ENCODE measurements at regions not wholly inside any gene's neighbourhood (a gene's known extent, or its start where the extent isn't known, plus 50 kb on each side); places are given as distances from the start of the nearest gene placed in this dataset.

DNA sequence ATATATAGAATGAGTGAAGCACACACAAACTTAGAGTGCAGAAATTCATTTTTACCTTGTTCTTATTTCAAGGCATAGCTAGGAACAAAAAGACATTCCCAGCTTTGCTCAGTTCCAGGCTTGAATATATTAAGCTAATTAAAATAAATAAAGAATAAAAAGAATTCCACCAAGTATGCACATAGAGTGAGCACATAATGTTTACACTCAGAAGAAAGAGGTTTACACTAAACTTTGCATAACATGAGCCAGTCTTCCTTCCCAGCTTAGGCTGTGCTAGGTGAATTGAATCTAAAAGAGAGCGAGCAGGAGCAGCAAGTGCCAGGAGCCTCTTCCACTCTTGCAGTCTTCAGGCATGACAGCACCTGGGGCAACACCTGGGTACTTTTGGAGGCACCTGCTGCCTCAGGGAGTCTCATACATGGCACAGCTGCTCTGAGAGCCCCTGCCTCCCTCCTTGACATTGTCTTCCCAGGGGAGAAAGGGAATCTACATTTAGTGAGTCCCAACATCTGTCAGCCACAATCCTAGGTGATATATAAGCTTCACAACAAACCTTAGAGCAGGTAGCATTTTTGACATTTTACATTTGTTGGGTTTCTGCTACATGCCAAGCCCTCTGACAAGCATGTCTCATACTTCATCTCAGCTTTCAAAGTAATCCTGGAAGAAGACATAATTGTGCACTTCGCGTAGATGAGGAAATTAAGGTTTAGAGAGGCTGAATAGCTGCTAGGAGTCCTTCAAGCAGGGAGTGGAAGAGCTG lies 732.7 kb upstream of the TENM4 start (continued):
- TF ChIP-seq, protein P1, sequence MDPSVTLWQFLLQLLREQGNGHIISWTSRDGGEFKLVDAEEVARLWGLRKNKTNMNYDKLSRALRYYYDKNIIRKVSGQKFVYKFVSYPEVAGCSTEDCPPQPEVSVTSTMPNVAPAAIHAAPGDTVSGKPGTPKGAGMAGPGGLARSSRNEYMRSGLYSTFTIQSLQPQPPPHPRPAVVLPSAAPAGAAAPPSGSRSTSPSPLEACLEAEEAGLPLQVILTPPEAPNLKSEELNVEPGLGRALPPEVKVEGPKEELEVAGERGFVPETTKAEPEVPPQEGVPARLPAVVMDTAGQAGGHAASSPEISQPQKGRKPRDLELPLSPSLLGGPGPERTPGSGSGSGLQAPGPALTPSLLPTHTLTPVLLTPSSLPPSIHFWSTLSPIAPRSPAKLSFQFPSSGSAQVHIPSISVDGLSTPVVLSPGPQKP (IDR thresholded peaks at IDR 0.05; ENCODE audit: low read depth, low read length), result no peak
- TF ChIP-seq TP53 (CRISPR knock-in tag; IDR thresholded peaks at IDR 0.05), result no peak
- no peak for TF ChIP-seq BHLHE40 (IDR thresholded peaks at IDR 0.05; ENCODE audit: low read depth, low read length)
- TF ChIP-seq NR3C1 (IDR thresholded peaks at IDR 0.05), result no peak
- no peak for TF ChIP-seq CHD2 (IDR thresholded peaks at IDR 0.05; ENCODE audit: low read length, partially characterized antibody)
- no peak for TF ChIP-seq JUNB (IDR thresholded peaks at IDR 0.05)
- TF ChIP-seq, protein P2, sequence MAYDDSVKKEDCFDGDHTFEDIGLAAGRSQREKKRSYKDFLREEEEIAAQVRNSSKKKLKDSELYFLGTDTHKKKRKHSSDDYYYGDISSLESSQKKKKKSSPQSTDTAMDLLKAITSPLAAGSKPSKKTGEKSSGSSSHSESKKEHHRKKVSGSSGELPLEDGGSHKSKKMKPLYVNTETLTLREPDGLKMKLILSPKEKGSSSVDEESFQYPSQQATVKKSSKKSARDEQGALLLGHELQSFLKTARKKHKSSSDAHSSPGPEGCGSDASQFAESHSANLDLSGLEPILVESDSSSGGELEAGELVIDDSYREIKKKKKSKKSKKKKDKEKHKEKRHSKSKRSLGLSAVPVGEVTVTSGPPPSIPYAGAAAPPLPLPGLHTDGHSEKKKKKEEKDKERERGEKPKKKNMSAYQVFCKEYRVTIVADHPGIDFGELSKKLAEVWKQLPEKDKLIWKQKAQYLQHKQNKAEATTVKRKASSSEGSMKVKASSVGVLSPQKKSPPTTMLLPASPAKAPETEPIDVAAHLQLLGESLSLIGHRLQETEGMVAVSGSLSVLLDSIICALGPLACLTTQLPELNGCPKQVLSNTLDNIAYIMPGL (CRISPR knock-in tag; IDR thresholded peaks at IDR 0.05; ENCODE audit: borderline replicate concordance), result no peak
- TF ChIP-seq HOXB13 (CRISPR knock-in tag; IDR thresholded peaks at IDR 0.05; ENCODE audit: low read depth), result no peak
- no peak for TF ChIP-seq RARB (CRISPR knock-in tag; IDR thresholded peaks at IDR 0.05)
- TF ChIP-seq, protein P3, sequence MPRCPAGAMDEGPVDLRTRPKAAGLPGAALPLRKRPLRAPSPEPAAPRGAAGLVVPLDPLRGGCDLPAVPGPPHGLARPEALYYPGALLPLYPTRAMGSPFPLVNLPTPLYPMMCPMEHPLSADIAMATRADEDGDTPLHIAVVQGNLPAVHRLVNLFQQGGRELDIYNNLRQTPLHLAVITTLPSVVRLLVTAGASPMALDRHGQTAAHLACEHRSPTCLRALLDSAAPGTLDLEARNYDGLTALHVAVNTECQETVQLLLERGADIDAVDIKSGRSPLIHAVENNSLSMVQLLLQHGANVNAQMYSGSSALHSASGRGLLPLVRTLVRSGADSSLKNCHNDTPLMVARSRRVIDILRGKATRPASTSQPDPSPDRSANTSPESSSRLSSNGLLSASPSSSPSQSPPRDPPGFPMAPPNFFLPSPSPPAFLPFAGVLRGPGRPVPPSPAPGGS (IDR thresholded peaks at IDR 0.05), result no peak
- TF ChIP-seq, protein P4, sequence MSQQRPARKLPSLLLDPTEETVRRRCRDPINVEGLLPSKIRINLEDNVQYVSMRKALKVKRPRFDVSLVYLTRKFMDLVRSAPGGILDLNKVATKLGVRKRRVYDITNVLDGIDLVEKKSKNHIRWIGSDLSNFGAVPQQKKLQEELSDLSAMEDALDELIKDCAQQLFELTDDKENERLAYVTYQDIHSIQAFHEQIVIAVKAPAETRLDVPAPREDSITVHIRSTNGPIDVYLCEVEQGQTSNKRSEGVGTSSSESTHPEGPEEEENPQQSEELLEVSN (IDR thresholded peaks at IDR 0.05; ENCODE audit: borderline replicate concordance, low read depth), result no peak
- no peak for TF ChIP-seq ZNF302 (CRISPR knock-in tag; IDR thresholded peaks at IDR 0.05)
- no peak for TF ChIP-seq ZSCAN20 (CRISPR knock-in tag; IDR thresholded peaks at IDR 0.05)
- no peak for TF ChIP-seq TFCP2L1 (CRISPR knock-in tag; IDR thresholded peaks at IDR 0.05)

DNA sequence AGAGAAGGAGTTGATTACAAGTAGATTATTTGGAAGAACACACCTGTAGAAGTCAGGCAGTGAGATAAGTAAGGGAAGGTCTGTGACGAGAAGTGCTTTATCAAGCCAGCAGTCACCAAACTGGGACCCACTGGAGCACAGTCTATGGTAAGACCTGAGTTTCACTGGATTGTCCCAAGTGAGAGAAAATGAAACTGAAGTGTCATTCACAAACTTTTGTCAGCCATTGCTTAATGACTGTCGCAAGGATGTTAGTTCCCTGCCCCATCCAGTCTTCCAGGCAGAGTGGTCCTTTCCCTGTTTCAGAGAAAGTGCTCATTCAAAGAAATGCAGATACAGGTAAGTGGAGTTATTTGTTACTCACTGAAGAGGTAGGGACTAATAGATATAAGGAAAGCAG lies 728.0 kb upstream of the TENM4 start:
- no peak for ATAC-seq
- WGBS (ENCODE audit: missing lambda C conversion rate), result 11% methylated on average over 2 of the region's 2 CpGs
- Histone ChIP-seq H3K9me3 (no peaks in the 10 kb centered on the region), H3K4me2 (no peak overlapping the region), H3K4me3 (no peak overlapping the region), H3K4me1 (no peaks in the 10 kb centered on the region), H3K27ac (no peak overlapping the region)
- no peak for DNase-seq (ENCODE audit: low read depth in 1 of 2, low spot score in 1 of 2)
- FAIRE-seq, result no peak
- CTCF ChIA-PET, result no interaction called here
- POLR2A ChIA-PET, result no interaction called here
- TF ChIP-seq CHD2 (IDR thresholded peaks at IDR 0.05; ENCODE audit: low read length, partially characterized antibody) (no peak), KDM5A (IDR thresholded peaks at IDR 0.05) (no peak), CEBPB (IDR thresholded peaks at IDR 0.05) (no peak), BHLHE40 (IDR thresholded peaks at IDR 0.05; ENCODE audit: low read depth, low read length) (no peak), FOSL2 (IDR thresholded peaks at IDR 0.05) (no peak), FOSL2 (CRISPR knock-in tag; IDR thresholded peaks at IDR 0.05) (no peak), ZC3H11A (IDR thresholded peaks at IDR 0.05) (no peak), MAFK (IDR thresholded peaks at IDR 0.05; ENCODE audit: partially characterized antibody) (no peak), RCOR1 (IDR thresholded peaks at IDR 0.05; ENCODE audit: low read depth, low read length) (no peak), JUNB (IDR thresholded peaks at IDR 0.05) (no peak), FOXS1 (CRISPR knock-in tag; IDR thresholded peaks at IDR 0.05) (no peak), EP300 (IDR thresholded peaks at IDR 0.05) (no peak), ZSCAN20 (CRISPR knock-in tag; IDR thresholded peaks at IDR 0.05) (no peak), MAZ (IDR thresholded peaks at IDR 0.05; ENCODE audit: borderline replicate concordance, low read depth, low read length) (no peak)
- TF ChIP-seq, protein P5, sequence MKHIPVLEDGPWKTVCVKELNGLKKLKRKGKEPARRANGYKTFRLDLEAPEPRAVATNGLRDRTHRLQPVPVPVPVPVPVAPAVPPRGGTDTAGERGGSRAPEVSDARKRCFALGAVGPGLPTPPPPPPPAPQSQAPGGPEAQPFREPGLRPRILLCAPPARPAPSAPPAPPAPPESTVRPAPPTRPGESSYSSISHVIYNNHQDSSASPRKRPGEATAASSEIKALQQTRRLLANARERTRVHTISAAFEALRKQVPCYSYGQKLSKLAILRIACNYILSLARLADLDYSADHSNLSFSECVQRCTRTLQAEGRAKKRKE (CRISPR knock-in tag; IDR thresholded peaks at IDR 0.05; ENCODE audit: low read depth), result no peak
- TF ChIP-seq, protein P3 (IDR thresholded peaks at IDR 0.05), result no peak
- TF ChIP-seq, protein P6, sequence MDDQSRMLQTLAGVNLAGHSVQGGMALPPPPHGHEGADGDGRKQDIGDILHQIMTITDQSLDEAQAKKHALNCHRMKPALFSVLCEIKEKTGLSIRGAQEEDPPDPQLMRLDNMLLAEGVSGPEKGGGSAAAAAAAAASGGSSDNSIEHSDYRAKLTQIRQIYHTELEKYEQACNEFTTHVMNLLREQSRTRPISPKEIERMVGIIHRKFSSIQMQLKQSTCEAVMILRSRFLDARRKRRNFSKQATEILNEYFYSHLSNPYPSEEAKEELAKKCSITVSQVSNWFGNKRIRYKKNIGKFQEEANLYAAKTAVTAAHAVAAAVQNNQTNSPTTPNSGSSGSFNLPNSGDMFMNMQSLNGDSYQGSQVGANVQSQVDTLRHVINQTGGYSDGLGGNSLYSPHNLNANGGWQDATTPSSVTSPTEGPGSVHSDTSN (IDR thresholded peaks at IDR 0.05), result no peak
- TF ChIP-seq, protein P2 (CRISPR knock-in tag; IDR thresholded peaks at IDR 0.05; ENCODE audit: borderline replicate concordance), result no peak
